ENCODE measurements at regions not wholly inside any gene's neighbourhood (a gene's known extent, or its start where the extent isn't known, plus 50 kb on each side); places are given as distances from the start of the nearest gene placed in this dataset.
"Not testable (repeated sequence)": the region's sequence is repeated elsewhere in the genome, so short reads cannot be mapped to it uniquely, and the experiment has no call there.

DNA sequence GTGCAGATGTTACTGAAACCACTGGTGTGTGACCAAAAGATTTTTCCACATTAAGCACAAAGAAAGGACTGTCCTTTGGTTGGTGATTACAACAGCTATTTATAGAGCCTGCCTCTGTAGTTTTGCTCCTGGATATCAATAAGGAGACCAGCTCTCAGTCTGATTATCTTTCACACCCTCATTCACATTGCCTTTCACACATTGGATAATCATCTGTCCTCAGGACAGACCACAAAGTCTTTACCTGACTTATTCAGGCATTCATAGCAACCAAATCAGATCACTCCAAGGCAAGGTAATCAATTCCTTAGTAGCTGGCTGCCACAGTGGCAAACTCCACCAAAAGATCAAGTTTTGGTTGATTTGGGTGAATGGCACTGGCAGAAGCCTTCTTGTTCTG lies 59.6 kb upstream of the CPSF6 start (continued):
- TF ChIP-seq EGR1 (IDR thresholded peaks at IDR 0.05; ENCODE audit: borderline replicate concordance, low read depth, low read length) (no peak), NANOG (IDR thresholded peaks at IDR 0.05; ENCODE audit: insufficient read depth, low read depth, low read length, poor library complexity, severe bottlenecking) (no peak)

DNA sequence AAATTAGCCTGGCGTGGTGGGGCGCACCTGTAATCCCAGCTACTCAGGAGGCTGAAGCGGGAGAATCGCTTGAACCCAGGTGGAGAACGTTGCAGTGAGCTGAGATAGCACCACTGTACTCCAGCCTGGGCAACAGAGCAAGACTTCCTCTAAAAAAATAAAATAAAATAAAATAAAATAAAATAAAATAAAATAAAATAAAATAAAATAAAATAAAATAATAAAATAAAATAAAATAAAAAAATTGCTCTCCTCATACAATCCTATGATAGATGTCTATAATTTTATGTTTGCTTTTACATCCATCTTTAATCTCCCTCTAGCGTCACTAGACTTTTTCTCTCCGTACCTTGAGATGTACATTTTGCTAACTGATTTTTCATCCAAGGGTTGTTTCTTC lies 51.8 kb upstream of the CPSF6 start:
- not testable (repeated sequence) for H4K20me1 ChIP-seq (replicated peaks in 1 of 2; ENCODE audit: control insufficient read depth in 1 of 2, insufficient read depth in 2 of 2, low read length in 2 of 2)
- WGBS, 2 experiments (ENCODE audit: extremely low coverage in 1 of 2, insufficient coverage in 1 of 2, insufficient read length in 1 of 2, insufficient replicate concordance in 2 of 2, low coverage in 1 of 2, low lambda C conversion rate in 2 of 2, missing lambda C conversion rate in 1 of 2), result 67% methylated on average over 7 of the region's 7 CpGs; no CpG with 5 or more reads in 1 of the 2 experiments
- CTCF ChIA-PET (ENCODE audit: partially characterized antibody), result interaction anchor here (2.1 kb wide), 1 partner anchor 10 kb away, joined by 8 read pairs; no protein-coding TSS in a partner anchor

More for the DNA sequence above, 51.8 kb upstream of the CPSF6 start:
- H4K91ac ChIP-seq (replicated peaks; ENCODE audit: insufficient read length, low read length); H3K79me1 ChIP-seq (ENCODE audit: low read depth, low read length); H3K36me3 ChIP-seq (ENCODE audit: control insufficient read depth in 2 of 4, insufficient read depth in 4 of 4, low read length in 3 of 4); H2BK120ac ChIP-seq (replicated peaks; ENCODE audit: low read depth, low read length); POLR2A ChIA-PET (ENCODE audit: partially characterized antibody); H3K14ac ChIP-seq (ENCODE audit: insufficient read length); H2BK15ac ChIP-seq (ENCODE audit: low read length); H3K23ac ChIP-seq (ENCODE audit: insufficient read length); H3K4ac ChIP-seq (replicated peaks; ENCODE audit: insufficient read length, low read depth, low read length); H3K4me3 ChIP-seq (ENCODE audit: extremely low read depth in 1 of 4, insufficient read depth in 2 of 4, low read depth in 3 of 4, low read length in 4 of 4); H3K4me2 ChIP-seq (ENCODE audit: insufficient read depth in 1 of 2, low read depth in 2 of 2, low read length in 2 of 2); DNase-seq (ENCODE audit: low read depth in 1 of 2, low spot score in 2 of 2); H4K5ac ChIP-seq (ENCODE audit: insufficient read length, low read depth, low read length); H2AFZ ChIP-seq (ENCODE audit: low read length); H2BK20ac ChIP-seq (ENCODE audit: low read length); H2BK5ac ChIP-seq (ENCODE audit: low read depth, low read length); H3K27me3 ChIP-seq (replicated peaks in 1 of 4; ENCODE audit: control insufficient read depth in 3 of 4, extremely low read depth in 1 of 4, insufficient read depth in 3 of 4, low read length in 3 of 4); H3K4me1 ChIP-seq (replicated peaks in 1 of 4; ENCODE audit: control insufficient read depth in 3 of 4, insufficient read depth in 4 of 4, low read length in 3 of 4); H4K8ac ChIP-seq (ENCODE audit: extremely low read depth, insufficient read depth, low read length); H2BK12ac ChIP-seq (ENCODE audit: low read depth, low read length); H3K9ac ChIP-seq (replicated peaks in 1 of 4; ENCODE audit: extremely low read depth in 1 of 4, low read depth in 3 of 4, low read length in 3 of 4); H2AK5ac ChIP-seq (ENCODE audit: low read depth, low read length); FAIRE-seq; H3K79me2 ChIP-seq (ENCODE audit: control insufficient read depth in 1 of 2, insufficient read depth in 2 of 2, low read length in 2 of 2); H3K27ac ChIP-seq (ENCODE audit: low read depth, low read length); H3K23me2 ChIP-seq (ENCODE audit: low read depth, low read length); H3K18ac ChIP-seq (ENCODE audit: extremely low read depth, low read length); H3K56ac ChIP-seq (replicated peaks; ENCODE audit: insufficient read length, low read depth, low read length): not testable (repeated sequence)
- H3K9me3 ChIP-seq (ENCODE audit: insufficient read depth in 2 of 2, low read depth in 1 of 2, low read length in 1 of 2), result peaks cover 17 to 38% of the 10 kb centered on the region in 2 experiments
